Thoracic aorta (tissue), 2 donors: ENCODE measurements at regions not wholly inside any gene's neighbourhood (a gene's known extent, or its start where the extent isn't known, plus 50 kb on each side); places are given as distances from the start of the nearest gene placed in this dataset.
"Not testable (repeated sequence)": the region's sequence is repeated elsewhere in the genome, so short reads cannot be mapped to it uniquely, and the experiment has no call there.

ENCODE experiments used
- ATAC-seq: fragments of 150-250 bp; one replicate; pipeline ENCODE4 v1.8.0; 2017; ENCODE audit warnings: low read depth; ENCODE audit not compliant: insufficient number of reproducible peaks, low FRiP score
- DNase-seq: peaks from one replicate; pipeline ENCODE4 v3.0.0-alpha.2; 2020; ENCODE audit warnings: low spot score
- H3K27ac ChIP-seq, 2 donors: fragments of 200-600 bp; sonication (generic); 1 replicate in 1 of 2; 2 replicates in 1 of 2; pipeline ENCODE4 v1.5.1; 2016; ENCODE audit warnings: mild to moderate bottlenecking in 2 of 2, moderate library complexity in 2 of 2
- H3K27me3 ChIP-seq: fragments of 200-600 bp; sonication (generic); replicated peaks from 2 replicates; pipeline ENCODE4 v1.6.0; 2016; ENCODE audit warnings: mild to moderate bottlenecking; ENCODE audit not compliant: insufficient read depth
- H3K36me3 ChIP-seq: fragments of 200-600 bp; sonication (generic); one replicate; pipeline ENCODE4 v1.5.1; 2016
- H3K4me1 ChIP-seq, 2 donors: fragments of 200-600 bp; sonication (generic); 1 replicate in 1 of 2; 2 replicates in 1 of 2; pipeline versions ENCODE4 v1.5.1 to v1.6.0; 2016; ENCODE audit warnings: low read depth in 2 of 2, mild to moderate bottlenecking in 1 of 2; ENCODE audit not compliant: control insufficient read depth in 1 of 2
- H3K4me3 ChIP-seq: fragments of 200-600 bp; sonication (generic); 2 replicates; pipeline ENCODE4 v1.5.1; 2016; ENCODE audit warnings: mild to moderate bottlenecking
- H3K9me3 ChIP-seq: fragments of 200-600 bp; sonication (generic); 2 replicates; pipeline ENCODE4 v1.5.1; 2016
- CTCF ChIP-seq: fragments of 200-600 bp; sonication (generic); IDR thresholded peaks from one replicate; pipeline ENCODE4 v1.5.1; 2019; ENCODE audit warnings: antibody characterized with exemption

GRCh38 chr9:29174136-29174535 is 1600.9 kb upstream of the C9orf72 start:
- H3K9me3 ChIP-seq = no peaks in the 10 kb centered on the region
- DNase-seq = no peak
- no peak for ATAC-seq
- no peak overlapping the region for H3K27ac ChIP-seq
- no peaks in the 10 kb centered on the region for H3K36me3 ChIP-seq
- H3K27me3 ChIP-seq = no peaks in the 10 kb centered on the region
- no peak overlapping the region for H3K4me3 ChIP-seq
- no peaks in the 10 kb centered on the region for H3K4me1 ChIP-seq
- no peak for TF ChIP-seq CTCF

GRCh38 chr9:29176231-29176630 is 1603.0 kb upstream of the C9orf72 start:
- Histone ChIP-seq H3K4me1 (no peaks in the 10 kb centered on the region), H3K9me3 (no peaks in the 10 kb centered on the region), H3K36me3 (no peaks in the 10 kb centered on the region), H3K27ac (no peak overlapping the region), H3K4me3 (no peak overlapping the region), H3K27me3 (no peaks in the 10 kb centered on the region)
- no peak for TF ChIP-seq CTCF
- DNase-seq (no peak), ATAC-seq (no peak)

- ATAC-seq = no peak
- Histone ChIP-seq H3K27ac (no peak overlapping the region), H3K4me1 (no peaks in the 10 kb centered on the region), H3K27me3 (no peaks in the 10 kb centered on the region), H3K36me3 (no peaks in the 10 kb centered on the region), H3K9me3 (no peaks in the 10 kb centered on the region), H3K4me3 (no peak overlapping the region)
- TF ChIP-seq CTCF = no peak
- no peak for DNase-seq
These were observed 1603.5 kb upstream of the C9orf72 start for GRCh38 chr9:29176786-29177185.

- no peaks in the 10 kb centered on the region for H3K36me3 ChIP-seq
- no peak overlapping the region for H3K4me3 ChIP-seq
- no peaks in the 10 kb centered on the region for H3K9me3 ChIP-seq
- H3K27ac ChIP-seq = no peak overlapping the region
- DNase-seq (no peak), ATAC-seq (no peak)
- H3K27me3 ChIP-seq = no peaks in the 10 kb centered on the region
- H3K4me1 ChIP-seq = no peaks in the 10 kb centered on the region
- TF ChIP-seq CTCF = no peak
These were observed 1610.7 kb upstream of the C9orf72 start for GRCh38 chr9:29183971-29184370.

- not testable (repeated sequence) for H3K27ac ChIP-seq
These were observed 1615.5 kb upstream of the C9orf72 start for GRCh38 chr9:29188771-29189170.

GRCh38 chr9:29189221-29189620 is 1615.9 kb upstream of the C9orf72 start:
- DNase-seq, H3K4me1 ChIP-seq, H3K9me3 ChIP-seq, H3K27ac ChIP-seq, H3K27me3 ChIP-seq, ATAC-seq, H3K4me3 ChIP-seq, H3K36me3 ChIP-seq: not testable (repeated sequence)

More at GRCh38 chr9:29188771-29189170, 1615.5 kb upstream of the C9orf72 start:
- not testable (repeated sequence) for H3K27me3 ChIP-seq, DNase-seq, H3K4me3 ChIP-seq, H3K36me3 ChIP-seq, H3K9me3 ChIP-seq, ATAC-seq, H3K4me1 ChIP-seq
